ENCODE measurements at regions not wholly inside any gene's neighbourhood (a gene's known extent, or its start where the extent isn't known, plus 50 kb on each side); places are given as distances from the start of the nearest gene placed in this dataset.

- no peak for DNase-seq (ENCODE audit: low spot score)
Measured at GRCh38 chr1:101316799-101317198, 80.0 kb downstream of the S1PR1 start.

DNA sequence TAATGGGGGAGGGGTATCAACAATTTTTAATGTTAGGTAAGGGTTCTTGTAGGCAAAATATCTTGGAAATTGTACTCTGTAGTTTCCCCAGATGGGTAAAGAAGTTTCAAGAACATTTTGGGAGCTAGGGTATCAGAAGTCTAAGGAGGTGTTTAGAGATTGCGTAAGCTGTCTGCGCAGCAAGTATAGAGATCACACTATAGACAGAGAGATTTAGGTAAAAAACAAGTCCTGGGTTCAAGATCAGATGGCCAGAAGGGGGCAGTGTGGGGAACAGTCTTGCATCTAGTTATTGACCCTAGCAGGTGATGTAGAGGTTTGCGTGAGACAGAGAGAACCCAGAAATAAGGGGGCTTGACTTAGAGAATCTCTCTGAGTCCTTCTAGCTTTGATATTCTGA lies 80.8 kb downstream of the S1PR1 start:
- no peak for DNase-seq (ENCODE audit: low spot score)

DNA sequence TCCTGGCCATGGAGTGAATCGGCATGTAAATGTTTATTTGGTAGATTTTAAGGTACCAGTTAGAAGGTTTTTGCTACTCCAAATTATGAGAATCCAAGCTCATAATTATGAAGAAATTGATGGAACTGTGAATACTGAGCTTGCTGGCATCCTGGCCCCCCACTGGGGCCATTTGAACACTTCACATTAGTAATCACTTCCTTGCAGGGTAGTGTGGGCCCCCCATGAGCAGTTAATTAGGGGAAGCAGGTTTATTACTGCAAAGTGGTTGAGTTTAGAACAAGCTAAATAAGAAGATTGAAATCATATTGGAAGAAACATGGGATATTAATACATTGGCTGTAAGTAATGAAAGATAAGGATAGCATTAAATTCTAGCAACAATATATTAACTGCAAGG lies 86.7 kb downstream of the S1PR1 start:
- no peak for DNase-seq (ENCODE audit: low spot score)

DNA sequence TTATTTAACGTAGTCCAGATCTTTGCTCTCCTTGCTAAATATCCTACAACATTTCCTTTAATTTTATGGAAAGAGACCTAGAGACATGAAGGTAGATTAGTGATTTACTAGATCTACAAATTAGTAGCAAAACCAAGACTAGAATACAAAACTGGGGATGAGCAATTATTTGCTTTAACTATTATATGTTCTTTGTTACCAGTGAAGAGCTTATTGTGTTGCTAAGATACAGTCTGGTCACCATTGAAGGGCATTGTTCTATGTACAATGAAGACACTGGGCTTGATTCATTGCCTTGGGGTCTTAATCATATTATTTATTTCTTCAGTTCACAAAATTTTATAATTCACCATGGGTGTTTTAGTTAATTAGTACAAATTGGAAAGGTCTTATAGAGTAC lies 88.3 kb downstream of the S1PR1 start:
- no peak for DNase-seq (ENCODE audit: low spot score)

DNA sequence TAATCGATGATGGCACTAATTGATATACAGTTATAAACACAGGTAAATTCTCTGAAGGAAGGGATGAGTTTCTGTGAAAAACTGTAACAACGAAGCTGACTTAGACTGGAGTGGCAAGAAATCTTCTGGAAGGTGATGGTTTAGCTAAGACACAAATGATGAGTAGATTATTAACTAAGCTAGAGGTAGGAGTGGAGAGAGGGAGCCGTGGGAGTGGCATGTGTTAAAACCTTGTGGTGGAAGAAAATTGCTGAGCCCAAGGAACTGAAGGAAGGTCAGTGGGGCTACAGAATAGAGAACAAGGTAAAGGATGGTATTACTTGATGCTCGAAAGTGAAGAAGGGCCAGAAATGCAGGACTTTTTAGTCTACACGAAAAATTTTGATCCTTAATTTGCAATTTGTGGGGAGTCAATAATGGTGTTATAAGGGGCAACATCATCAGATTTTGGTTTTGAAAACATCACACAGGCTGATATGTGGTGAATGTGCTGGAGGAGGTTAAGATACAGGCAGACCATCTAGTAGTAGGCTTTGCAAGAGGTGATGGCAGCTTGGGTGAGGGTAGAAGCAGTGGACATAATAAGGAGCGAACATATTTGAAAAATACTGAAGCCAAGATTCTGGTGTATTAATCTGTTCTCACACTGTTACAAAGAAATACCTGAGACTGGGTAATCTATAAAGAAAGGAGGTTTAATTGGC lies 93.8 kb downstream of the S1PR1 start:
- no peak for DNase-seq (ENCODE audit: low spot score)

DNA sequence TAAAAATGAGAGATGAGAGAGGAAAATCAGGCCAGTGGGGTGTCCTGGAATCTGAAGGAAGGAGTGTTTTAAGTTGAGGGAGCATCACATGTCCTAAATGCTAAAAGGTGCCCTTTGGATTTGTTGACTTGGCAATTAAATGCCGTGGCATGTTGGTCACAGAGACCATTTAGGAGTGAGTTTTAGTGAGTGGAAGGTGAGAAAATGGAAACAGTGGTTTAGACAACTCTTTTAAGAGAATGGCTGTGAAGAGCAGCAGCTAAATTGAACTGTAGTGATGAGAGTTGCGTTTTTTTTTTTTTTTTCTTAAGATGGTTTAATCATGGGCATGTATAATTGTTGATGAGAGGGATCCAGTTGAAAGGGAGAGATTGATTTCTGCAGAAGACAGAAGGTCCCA lies 95.0 kb downstream of the S1PR1 start:
- DNase-seq (ENCODE audit: low spot score), result no peak

GRCh38 chr1:101332633-101333032 lies 95.8 kb downstream of the S1PR1 start:
- DNase-seq (ENCODE audit: low spot score), result no peak

- no peak for DNase-seq (ENCODE audit: low spot score)
Measured at GRCh38 chr1:101333186-101333585, 96.4 kb downstream of the S1PR1 start.

DNA sequence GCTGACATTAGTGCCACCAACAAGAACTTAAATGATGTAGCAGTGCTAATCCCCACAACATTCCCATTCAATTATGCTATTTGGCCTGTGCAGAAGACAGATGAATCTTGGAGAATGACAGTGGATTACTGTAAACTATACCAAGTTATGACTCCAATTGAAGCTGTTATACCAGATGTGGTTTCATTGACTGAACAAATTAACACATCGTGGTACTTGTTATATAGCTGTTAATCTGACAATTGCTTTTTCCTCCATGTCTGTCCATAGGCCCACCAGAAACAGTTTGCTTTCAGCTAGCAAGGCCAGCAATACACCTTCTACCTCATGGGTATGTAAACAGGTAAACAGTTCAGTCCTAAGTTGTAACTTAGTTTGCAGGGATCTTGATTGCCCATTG lies 101.1 kb downstream of the S1PR1 start:
- no peak for DNase-seq (ENCODE audit: low spot score)

DNA sequence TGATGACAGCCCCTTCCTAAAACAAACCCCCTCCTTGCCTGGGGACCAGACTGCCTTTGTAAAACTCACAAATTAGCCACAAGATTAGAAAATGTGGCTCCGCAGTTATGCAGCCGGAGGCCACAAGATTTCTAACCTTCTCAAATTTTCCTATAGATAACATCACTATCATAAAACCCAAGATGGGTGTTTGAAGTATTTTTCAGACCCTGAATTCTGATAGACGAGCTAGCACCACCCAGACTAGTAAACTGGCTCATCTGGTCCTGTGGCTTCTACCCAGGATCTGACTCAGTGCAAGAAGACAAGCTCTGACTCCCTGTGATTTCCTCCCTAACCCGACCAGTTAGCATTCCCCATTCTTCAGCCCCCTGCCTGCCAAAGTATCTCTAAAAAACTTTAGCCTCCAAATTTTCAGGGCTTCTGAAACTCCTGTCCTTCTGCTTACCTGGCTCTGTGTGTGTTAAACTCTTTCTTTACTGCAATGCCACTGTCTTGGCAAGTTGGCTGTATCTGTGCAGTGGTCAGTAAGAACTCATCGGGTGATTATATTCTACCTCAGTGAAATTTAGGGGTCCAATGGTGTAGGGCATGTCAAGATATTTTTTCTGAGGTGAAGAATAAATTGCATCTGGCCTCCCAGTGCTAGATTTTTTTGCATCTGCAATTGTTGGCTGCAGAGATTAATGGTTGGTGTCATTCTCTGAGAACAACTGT lies 102.1 kb downstream of the S1PR1 start:
- no peak for DNase-seq (ENCODE audit: low spot score)

- DNase-seq (ENCODE audit: low spot score), result no peak
Measured at GRCh38 chr1:101344745-101345144, 107.9 kb downstream of the S1PR1 start.

GRCh38 chr1:101346419-101346818 lies 109.6 kb downstream of the S1PR1 start:
- no peak for DNase-seq (ENCODE audit: low spot score)

DNA sequence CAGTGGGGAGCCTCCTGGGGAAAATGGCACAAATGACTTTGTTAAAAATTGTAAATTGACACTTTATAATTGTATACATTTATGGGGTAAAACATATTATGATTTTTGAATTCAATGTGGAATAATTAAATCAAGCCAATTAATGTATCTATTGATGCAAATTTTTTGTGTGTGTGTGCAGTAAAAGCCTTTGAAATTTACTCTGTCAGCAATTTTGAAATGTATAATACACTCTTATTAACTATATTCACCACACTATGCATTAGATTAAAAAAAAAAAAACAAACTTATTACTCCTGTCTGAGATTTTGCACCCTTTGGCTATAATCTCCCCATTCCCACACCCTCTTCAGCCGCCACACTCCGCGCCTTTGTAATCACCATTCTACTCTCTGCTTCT lies 119.2 kb downstream of the S1PR1 start:
- DNase-seq (ENCODE audit: low spot score), result no peak

DNA sequence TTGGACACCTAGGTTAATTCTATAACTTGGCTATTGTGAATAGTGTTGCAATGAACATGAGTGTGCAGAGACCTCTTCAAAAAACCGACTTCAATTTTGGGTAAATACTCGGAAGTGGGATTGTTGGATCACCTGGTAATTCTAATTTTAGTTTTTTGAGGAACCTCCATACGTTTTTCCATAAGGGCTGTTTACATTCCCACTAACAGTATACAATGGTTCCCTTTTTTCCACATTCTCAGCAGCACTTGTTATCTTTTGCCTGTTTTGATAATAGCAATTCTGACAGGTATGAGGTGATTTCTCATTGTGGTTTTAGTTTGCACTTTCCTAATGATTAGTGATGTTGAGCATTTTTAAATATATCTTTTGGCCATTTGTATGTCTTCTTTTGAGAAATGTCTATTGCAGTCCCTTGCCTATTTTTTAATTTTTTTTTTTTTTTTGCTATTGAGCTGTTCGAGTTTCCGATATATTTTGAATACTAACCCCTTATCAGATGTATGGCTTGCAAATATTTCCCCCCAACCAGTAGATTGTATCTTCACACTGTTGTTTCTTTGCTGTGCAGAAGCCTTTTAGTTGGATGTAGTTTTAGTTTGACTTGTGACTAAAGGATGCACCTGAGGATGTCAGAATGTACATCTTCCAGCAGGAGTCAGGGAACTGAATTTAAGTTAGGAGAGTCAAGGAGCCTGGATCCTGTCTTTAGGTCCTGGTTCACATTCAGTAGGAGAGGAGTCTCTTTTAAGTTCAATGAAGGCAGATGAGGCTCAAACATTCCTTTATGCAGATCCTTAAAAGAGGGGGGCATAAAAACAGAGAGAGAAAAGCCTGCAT lies 120.0 kb downstream of the S1PR1 start:
- DNase-seq (ENCODE audit: low spot score), result no peak

DNA sequence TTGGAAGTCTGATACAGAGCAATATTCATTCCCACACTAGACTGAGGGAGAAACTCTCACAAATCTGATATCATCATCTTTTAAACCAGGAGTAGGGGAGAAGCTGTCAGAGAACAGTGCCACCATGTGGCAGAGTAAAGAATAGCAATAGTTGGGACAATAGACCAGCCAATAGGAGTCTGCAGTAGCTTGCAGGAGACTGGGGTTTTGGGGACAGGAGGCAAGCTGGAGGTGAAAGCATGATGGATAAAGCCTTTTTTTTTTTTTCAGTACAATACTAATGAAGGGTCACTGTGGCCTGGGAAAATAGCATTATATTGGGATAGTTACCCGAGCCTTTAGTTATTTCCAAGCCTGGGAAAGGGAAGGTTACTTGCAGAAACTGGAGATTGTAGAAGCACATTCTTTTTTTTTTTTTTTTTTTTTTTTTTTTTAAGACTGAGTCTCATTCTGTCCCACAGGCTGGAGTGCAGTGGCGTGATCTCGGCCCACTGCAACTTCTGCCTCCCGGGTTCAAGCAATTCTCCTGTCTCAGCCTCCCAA lies 120.7 kb downstream of the S1PR1 start:
- peak; percentile 90 for DNase-seq (ENCODE audit: low spot score)

DNA sequence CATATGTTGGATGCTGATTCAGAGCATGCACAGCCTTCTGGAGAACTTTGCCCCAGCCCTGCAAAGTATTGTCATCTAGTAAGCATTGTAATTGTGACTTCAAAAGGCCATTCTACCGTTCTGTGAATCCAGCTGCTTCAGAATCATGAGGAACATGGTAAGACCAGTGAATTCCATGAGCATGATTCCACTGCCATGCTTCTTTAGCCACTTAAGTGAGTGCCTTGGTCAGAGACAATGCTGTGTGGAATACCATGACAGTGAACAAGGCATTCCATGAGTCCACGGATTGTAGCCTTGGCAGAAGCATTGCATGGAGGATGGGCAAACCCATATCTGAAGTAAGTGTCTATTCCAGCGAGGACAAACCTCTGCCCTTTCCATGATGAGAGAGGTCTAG lies 123.7 kb downstream of the S1PR1 start:
- DNase-seq (ENCODE audit: low spot score), result no peak

GRCh38 chr1:101363891-101364318 lies 127.1 kb downstream of the S1PR1 start:
- no peak for DNase-seq (ENCODE audit: low spot score)

DNA sequence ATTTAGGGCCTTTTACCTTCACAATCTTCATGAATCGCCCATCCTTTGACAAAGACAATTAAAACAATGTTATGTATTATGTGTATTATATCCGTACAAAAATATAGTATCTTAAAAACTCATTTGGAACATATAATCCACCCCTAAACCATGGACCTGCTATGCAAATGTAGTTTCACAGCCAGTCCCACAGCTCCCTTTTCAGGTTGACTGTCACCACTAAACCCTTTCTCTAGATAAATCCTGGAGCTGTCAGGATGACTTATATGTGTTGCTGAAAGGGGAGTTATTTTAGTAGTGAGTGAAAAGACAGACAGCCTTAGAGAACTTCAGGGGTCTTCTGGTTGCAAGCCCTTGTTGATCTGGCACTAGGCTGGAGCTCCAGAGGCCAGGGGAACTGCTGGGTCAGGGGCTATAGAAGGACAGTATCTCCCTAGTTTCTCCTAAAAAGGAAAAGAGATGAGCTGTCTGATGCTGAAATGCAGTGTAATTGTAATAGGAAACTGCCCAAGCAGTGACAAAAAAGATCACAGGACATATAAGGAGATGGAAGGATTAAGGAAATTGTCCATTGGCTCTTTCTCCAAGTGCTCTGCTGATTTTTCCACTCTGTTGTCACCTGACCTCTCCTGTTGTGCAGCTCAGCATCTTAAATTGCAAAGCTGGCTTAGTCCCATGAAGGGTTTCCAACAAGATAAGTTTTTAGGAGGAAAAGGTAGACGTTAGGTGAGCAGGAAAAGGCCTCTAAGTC lies 127.7 kb downstream of the S1PR1 start:
- DNase-seq (ENCODE audit: low spot score), result no peak

GRCh38 chr1:101365186-101365585 lies 128.4 kb downstream of the S1PR1 start:
- no peak for DNase-seq (ENCODE audit: low spot score)

- DNase-seq (ENCODE audit: low spot score), result no peak
Measured at GRCh38 chr1:101365878-101366277, 129.1 kb downstream of the S1PR1 start.

- no peak for DNase-seq (ENCODE audit: low spot score)
Measured at GRCh38 chr1:101366513-101367215, 129.8 kb downstream of the S1PR1 start.

Data from Ammon's horn (tissue), 1 donor.